ENCODE measurements at regions not wholly inside any gene's neighbourhood (a gene's known extent, or its start where the extent isn't known, plus 50 kb on each side); places are given as distances from the start of the nearest gene placed in this dataset.

DNA sequence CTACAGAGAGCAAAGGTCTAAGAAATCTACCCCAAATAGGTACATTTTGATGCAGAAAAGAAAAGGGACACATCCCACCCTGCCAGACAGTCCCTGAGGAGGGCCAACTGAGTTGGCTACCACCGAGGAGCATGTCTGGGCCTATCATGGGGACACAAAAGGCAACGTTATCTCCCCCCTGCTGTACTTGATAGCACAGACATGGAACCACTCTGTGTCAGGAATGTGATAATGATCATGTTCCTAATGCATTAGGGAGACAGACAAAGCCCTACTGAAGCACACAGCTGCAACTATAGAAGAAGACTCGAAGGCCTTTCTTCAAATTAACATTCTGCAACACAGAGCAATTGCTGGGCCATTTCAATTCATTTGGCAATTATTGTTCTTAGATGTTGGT lies 84.5 kb downstream of the ENC1 start:
- no peaks in the 10 kb centered on the region for H3K36me3 ChIP-seq (ENCODE audit: control insufficient read depth in 2 of 2, insufficient read depth in 2 of 2, low read length in 1 of 2)
- no peaks in the 10 kb centered on the region for H4K20me1 ChIP-seq (ENCODE audit: control insufficient read depth, insufficient read depth)
- H3K9ac ChIP-seq (ENCODE audit: control insufficient read depth, insufficient read depth, low read length) = no peak overlapping the region
- TF ChIP-seq POLR2AphosphoS2 (IDR thresholded peaks at IDR 0.05; ENCODE audit: low read depth, low read length) (no peak), NFXL1 (IDR thresholded peaks at IDR 0.05; ENCODE audit: borderline replicate concordance) (no peak), RAD21 (IDR thresholded peaks at IDR 0.05; ENCODE audit: insufficient read depth, low read depth, low read length) (no peak), MEF2A (IDR thresholded peaks at IDR 0.05; ENCODE audit: insufficient read depth, low read depth, low read length) (no peak), GATAD2B (conservative IDR thresholded peaks at IDR 0.05; ENCODE audit: low read depth) (no peak), RAD51 (IDR thresholded peaks at IDR 0.05) (no peak)
- TF ChIP-seq, protein P1, sequence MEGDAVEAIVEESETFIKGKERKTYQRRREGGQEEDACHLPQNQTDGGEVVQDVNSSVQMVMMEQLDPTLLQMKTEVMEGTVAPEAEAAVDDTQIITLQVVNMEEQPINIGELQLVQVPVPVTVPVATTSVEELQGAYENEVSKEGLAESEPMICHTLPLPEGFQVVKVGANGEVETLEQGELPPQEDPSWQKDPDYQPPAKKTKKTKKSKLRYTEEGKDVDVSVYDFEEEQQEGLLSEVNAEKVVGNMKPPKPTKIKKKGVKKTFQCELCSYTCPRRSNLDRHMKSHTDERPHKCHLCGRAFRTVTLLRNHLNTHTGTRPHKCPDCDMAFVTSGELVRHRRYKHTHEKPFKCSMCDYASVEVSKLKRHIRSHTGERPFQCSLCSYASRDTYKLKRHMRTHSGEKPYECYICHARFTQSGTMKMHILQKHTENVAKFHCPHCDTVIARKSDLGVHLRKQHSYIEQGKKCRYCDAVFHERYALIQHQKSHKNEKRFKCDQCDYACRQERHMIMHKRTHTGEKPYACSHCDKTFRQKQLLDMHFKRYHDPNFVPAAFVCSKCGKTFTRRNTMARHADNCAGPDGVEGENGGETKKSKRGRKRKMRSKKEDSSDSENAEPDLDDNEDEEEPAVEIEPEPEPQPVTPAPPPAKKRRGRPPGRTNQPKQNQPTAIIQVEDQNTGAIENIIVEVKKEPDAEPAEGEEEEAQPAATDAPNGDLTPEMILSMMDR (IDR thresholded peaks at IDR 0.05 in 2 of 3, conservative IDR thresholded peaks at IDR 0.05 in 1 of 3; ENCODE audit: control insufficient read depth in 2 of 3, extremely low read depth in 1 of 3, insufficient read depth in 1 of 3, low read depth in 3 of 3, low read length in 3 of 3) = no peak
- no peak for DNase-seq (ENCODE audit: low read depth, low spot score)
- H3K79me2 ChIP-seq (ENCODE audit: control insufficient read depth, insufficient read depth, low read length) = no peaks in the 10 kb centered on the region
- ChIA-PET SMC1A (ENCODE audit: uncharacterized antibody, unreplicated experiment) (no interaction called here), POLR2A (no interaction called here), CTCF (interaction anchor here (0.7 kb wide), 1 partner anchor 624 kb away, joined by 3 read pairs; no protein-coding TSS in a partner anchor), RAD21 (ENCODE audit: unreplicated experiment) (no interaction called here)
- H3K4me2 ChIP-seq (ENCODE audit: control insufficient read depth, insufficient read depth) = no peak overlapping the region
- H3K4me1 ChIP-seq (ENCODE audit: control insufficient read depth, insufficient read depth, low read length) = peaks cover 12% of the 10 kb centered on the region; the same call in 1 of the 2 replicates
- no peaks in the 10 kb centered on the region; the same call in 2 of the 3 replicates for H3K9me3 ChIP-seq (replicated peaks; ENCODE audit: control insufficient read depth, insufficient read depth, low read length)
- BruUV-seq (replicated peaks) = no TSS peak
- no peak overlapping the region for H3K4me3 ChIP-seq
- no peaks in the 10 kb centered on the region for H3K27me3 ChIP-seq (replicated peaks in 1 of 2; ENCODE audit: control insufficient read depth in 2 of 2, insufficient read depth in 2 of 2, low read length in 1 of 2)
- intact Hi-C loops (cut with micrococcal nuclease; ENCODE audit: unreplicated experiment) = no loop called here
- WGBS (ENCODE audit: insufficient coverage, insufficient replicate concordance, low lambda C conversion rate, missing lambda C conversion rate) = 8% methylated on average over 3 of the region's 3 CpGs
- no peak for FAIRE-seq
- in situ Hi-C loops (cut with MboI) = no loop called here
- H3K27ac ChIP-seq (ENCODE audit: control insufficient read depth, insufficient read depth) = no peak overlapping the region
- ATAC-seq = no peak
- no peak overlapping the region for H2AFZ ChIP-seq (ENCODE audit: control insufficient read depth, low read depth, low read length)
